GM12864 (cell line): ENCODE measurements at regions not wholly inside any gene's neighbourhood (a gene's known extent, or its start where the extent isn't known, plus 50 kb on each side); places are given as distances from the start of the nearest gene placed in this dataset.
"Not testable (repeated sequence)": the region's sequence is repeated elsewhere in the genome, so short reads cannot be mapped to it uniquely, and the experiment has no call there.

Source experiments
- DNase-seq: peaks from one replicate; pipeline ENCODE4 v3.0.0-alpha.2; 2011; ENCODE audit warnings: low read depth
- H3K4me3 ChIP-seq: 2 replicates; pipeline ENCODE4 v1.5.1; 2011; ENCODE audit warnings: mild to moderate bottlenecking, low read depth, low read length, control low read depth
- TF ChIP-seq, protein P1 (sequence below): IDR thresholded peaks from 2 replicates; pipeline ENCODE4 v1.5.1; 2011; ENCODE audit warnings: low read depth, mild to moderate bottlenecking, moderate library complexity, low read length, control low read depth, inconsistent platforms; ENCODE audit errors: missing control alignments

DNA sequence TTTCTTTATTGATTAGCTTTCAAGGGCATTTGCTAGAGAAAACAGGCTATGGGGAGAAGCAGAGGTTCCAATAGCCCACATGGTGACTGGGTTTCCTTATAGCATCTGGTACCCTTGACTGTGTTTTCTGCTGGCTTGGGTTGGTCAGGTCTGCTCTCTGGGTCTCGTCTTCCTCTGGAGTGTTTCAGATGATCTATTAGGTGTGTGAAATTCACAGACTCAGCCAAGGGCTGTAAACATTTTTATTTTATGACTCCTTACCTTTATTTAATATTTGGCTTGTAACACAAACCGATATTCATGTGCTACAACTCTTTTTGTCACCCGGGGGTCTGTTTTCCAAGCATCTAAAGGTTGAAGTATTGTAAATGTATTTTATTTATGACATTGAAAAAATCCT, 338.9 kb downstream of the GADD45G start:
- H3K4me3 ChIP-seq, result no peak overlapping the region
- no peak for DNase-seq
- TF ChIP-seq, protein P1, sequence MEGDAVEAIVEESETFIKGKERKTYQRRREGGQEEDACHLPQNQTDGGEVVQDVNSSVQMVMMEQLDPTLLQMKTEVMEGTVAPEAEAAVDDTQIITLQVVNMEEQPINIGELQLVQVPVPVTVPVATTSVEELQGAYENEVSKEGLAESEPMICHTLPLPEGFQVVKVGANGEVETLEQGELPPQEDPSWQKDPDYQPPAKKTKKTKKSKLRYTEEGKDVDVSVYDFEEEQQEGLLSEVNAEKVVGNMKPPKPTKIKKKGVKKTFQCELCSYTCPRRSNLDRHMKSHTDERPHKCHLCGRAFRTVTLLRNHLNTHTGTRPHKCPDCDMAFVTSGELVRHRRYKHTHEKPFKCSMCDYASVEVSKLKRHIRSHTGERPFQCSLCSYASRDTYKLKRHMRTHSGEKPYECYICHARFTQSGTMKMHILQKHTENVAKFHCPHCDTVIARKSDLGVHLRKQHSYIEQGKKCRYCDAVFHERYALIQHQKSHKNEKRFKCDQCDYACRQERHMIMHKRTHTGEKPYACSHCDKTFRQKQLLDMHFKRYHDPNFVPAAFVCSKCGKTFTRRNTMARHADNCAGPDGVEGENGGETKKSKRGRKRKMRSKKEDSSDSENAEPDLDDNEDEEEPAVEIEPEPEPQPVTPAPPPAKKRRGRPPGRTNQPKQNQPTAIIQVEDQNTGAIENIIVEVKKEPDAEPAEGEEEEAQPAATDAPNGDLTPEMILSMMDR, result no peak

DNA sequence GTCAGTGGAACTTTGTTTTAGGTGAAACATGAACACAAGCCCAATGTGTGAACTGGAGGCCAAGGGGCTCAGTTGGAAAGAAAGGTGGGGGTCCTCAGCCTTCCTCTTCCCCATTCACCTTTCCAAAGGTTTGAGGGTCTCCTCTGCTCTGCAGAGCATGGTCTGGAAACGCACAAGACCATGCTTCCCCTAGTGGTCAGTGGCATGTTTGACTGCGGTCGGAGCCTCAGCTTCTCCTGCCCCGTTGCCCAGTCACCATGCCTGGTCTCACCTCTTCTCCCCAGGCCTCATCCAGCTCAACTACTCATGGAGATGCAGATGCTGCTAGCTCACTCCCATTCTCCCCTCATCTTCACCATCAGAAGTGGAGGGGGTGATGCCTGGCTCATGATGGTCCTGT, 340.3 kb downstream of the GADD45G start:
- DNase-seq, result no peak
- no peak overlapping the region for H3K4me3 ChIP-seq
- TF ChIP-seq, protein P1, result peak; percentile 34

DNA sequence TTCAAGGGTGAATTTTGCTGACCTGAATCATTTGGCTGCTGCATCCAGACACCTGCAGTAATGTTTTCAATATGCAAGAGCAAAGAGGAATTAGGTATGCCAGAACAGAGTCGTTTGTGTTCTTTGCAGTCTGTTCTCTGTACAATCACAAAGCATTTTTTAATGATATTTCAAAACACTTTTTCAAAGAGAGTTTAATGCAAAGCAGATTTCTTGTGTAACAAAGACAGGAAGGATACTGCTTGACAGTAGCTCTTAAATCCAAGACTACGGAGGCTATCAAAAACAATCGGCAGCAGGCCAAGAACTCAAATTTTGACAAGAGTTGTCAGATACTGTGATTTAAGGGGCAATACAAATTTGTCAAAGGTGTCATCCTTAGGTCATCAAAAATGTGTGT, 341.9 kb downstream of the GADD45G start:
- no peak overlapping the region for H3K4me3 ChIP-seq
- TF ChIP-seq, protein P1, result no peak
- DNase-seq, result no peak

DNA sequence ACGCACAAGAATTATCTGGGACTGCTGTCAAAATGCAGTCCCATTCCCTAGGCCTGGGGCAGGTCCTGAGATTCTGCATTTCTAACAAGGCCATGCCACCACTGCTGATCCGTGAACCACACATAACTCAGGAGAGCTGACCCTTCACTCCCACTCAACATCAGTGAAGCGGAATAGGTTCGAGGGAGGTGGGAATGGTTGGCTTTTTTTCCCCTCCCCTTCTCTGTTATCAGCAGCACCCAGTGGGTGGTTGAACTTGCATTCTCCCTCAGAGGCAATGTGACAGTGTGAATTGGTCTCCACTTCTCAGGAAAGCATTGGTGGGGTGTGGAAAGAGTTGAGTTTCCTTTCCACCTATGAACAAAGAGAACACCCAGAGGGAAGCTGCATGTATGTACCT, 344.3 kb downstream of the GADD45G start:
- no peak overlapping the region for H3K4me3 ChIP-seq
- no peak for DNase-seq
- TF ChIP-seq, protein P1, result no peak

DNA sequence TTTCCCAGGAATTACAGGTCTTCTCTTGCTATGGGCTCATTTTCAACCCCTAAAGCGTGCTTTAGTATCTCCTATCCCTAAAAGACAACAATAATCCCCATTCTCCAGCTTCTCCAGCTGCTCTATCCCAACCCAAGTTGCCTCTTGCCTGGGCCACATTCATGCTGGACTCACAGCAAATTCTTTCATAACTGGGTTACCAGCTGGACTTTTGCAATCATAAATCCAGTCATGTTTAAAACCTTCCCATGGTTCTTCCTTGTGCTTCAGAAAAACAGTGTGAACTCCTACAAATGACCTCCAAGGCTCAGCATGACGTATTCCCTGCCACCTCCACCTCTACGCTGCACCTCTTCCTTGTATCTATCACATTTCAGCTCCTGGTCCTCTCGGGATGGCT, 346.9 kb downstream of the GADD45G start:
- TF ChIP-seq, protein P1, result no peak
- no peak for DNase-seq

DNA sequence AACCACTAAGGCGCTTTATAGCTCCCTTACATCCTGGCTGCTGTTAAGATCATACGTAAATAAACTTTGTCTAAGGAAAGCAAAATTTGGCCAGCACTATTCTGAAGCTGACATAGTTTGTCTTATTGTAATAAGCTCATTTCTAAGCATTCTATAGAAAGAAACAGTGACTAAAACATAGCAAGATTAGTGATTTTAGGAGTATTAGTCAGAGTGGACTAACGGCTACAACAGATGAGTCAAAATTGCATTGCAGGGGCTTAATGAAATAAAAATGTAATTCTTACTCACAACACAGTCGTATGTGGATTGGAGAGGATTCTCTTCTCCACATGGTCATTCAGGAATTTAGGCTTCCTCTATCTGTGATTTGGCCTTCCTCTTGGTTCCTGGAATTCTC, 347.6 kb downstream of the GADD45G start:
- no peak overlapping the region for H3K4me3 ChIP-seq
- TF ChIP-seq, protein P1, result no peak
- no peak for DNase-seq

More for the DNA sequence above, 346.9 kb downstream of the GADD45G start:
- H3K4me3 ChIP-seq, result no peak overlapping the region

DNA sequence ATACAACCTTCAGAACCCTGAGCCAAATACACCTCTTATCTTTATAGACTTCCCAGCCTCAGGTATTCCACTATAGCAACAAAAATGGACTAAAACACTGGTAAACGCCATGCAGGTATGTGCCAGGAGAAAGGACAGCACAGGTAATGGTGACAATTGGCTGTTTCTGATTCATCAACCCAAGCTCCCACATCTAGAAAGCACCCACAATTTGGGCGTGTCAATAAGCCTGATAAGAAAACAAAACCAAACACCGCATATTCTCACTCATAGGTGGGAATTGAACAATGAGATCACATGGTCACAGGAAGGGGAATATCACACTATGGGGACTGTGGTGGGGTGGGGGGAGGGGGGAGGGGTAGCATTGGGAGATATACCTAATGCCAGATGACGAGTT, 348.5 kb downstream of the GADD45G start:
- not testable (repeated sequence) for DNase-seq, H3K4me3 ChIP-seq
